H9 (cell line): ENCODE measurements at regions not wholly inside any gene's neighbourhood (a gene's known extent, or its start where the extent isn't known, plus 50 kb on each side); places are given as distances from the start of the nearest gene placed in this dataset.

Experiments used
- DNase-seq: peaks from one replicate; pipeline ENCODE4 v3.0.0-alpha.2; 2017
- H2AFZ ChIP-seq: one replicate; pipeline ENCODE4 v1.6.1; 2013; ENCODE audit warnings: mild to moderate bottlenecking, low read length, control low read depth, moderate library complexity
- H2AK5ac ChIP-seq: 2 replicates; pipeline ENCODE4 v1.6.1; 2013; ENCODE audit warnings: low read length, control low read depth, mixed read lengths; ENCODE audit not compliant: insufficient read length
- H2BK120ac ChIP-seq: one replicate; pipeline ENCODE4 v1.6.1; 2013; ENCODE audit warnings: low read depth, mild to moderate bottlenecking, low read length, control low read depth, inconsistent platforms; ENCODE audit not compliant: poor library complexity, severe bottlenecking
- H2BK12ac ChIP-seq: 2 replicates; pipeline ENCODE4 v1.6.1; 2013; ENCODE audit warnings: low read length, control low read depth, mixed read lengths, low read depth; ENCODE audit not compliant: insufficient read length
- H2BK15ac ChIP-seq: 2 replicates; pipeline ENCODE4 v1.6.1; 2013; ENCODE audit warnings: low read depth, low read length, control low read depth
- H2BK20ac ChIP-seq: one replicate; pipeline ENCODE4 v1.6.1; 2013; ENCODE audit warnings: low read depth, mild to moderate bottlenecking, low read length, control low read depth, inconsistent platforms; ENCODE audit not compliant: poor library complexity, severe bottlenecking
- H2BK5ac ChIP-seq: 2 replicates; pipeline ENCODE4 v1.6.1; 2013; ENCODE audit warnings: low read length, control low read depth, mixed read lengths; ENCODE audit not compliant: insufficient read length
- H3K14ac ChIP-seq: 2 replicates; pipeline ENCODE4 v1.6.1; 2013; ENCODE audit warnings: low read length, control low read depth; ENCODE audit not compliant: insufficient read depth
- H3K18ac ChIP-seq: 2 replicates; pipeline ENCODE4 v1.6.1; 2013; ENCODE audit warnings: low read depth, mild to moderate bottlenecking, mixed read lengths, low read length, control low read depth; ENCODE audit not compliant: insufficient read length
- H3K23ac ChIP-seq: 2 replicates; pipeline ENCODE4 v1.6.1; 2013; ENCODE audit warnings: low read length, control low read depth, mixed read lengths, low read depth; ENCODE audit not compliant: insufficient read length
- H3K23me2 ChIP-seq: 2 replicates; pipeline ENCODE4 v1.6.1; 2013; ENCODE audit warnings: low read depth, mild to moderate bottlenecking, mixed read lengths, low read length, control low read depth; ENCODE audit not compliant: insufficient read length, poor library complexity, severe bottlenecking
- H3K27ac ChIP-seq: 2 replicates; pipeline ENCODE4 v1.5.1; 2013; ENCODE audit warnings: low read length, control low read depth, mixed read lengths, low read depth; ENCODE audit not compliant: insufficient read length
- H3K27me3 ChIP-seq: 2 replicates; pipeline ENCODE4 v1.6.1; 2013; ENCODE audit warnings: low read length, control low read depth, inconsistent platforms; ENCODE audit not compliant: insufficient read depth
- H3K4ac ChIP-seq: 2 replicates; pipeline ENCODE4 v1.6.1; 2013; ENCODE audit warnings: low read depth, mild to moderate bottlenecking, control low read depth, inconsistent platforms, low read length, moderate library complexity
- H3K4me1 ChIP-seq: 2 replicates; pipeline ENCODE4 v1.6.1; 2013; ENCODE audit warnings: low read length, control low read depth, inconsistent platforms; ENCODE audit not compliant: insufficient read depth
- H3K4me2 ChIP-seq: 2 replicates; pipeline ENCODE4 v1.6.1; 2013; ENCODE audit warnings: low read length, control low read depth, mixed read lengths; ENCODE audit not compliant: insufficient read length, insufficient read depth
- H3K56ac ChIP-seq: 2 replicates; pipeline ENCODE4 v1.6.1; 2013; ENCODE audit warnings: low read depth, mild to moderate bottlenecking, mixed read lengths, low read length, control low read depth; ENCODE audit not compliant: insufficient read length
- H3K79me1 ChIP-seq: 2 replicates; pipeline ENCODE4 v1.6.1; 2013; ENCODE audit warnings: low read depth, mild to moderate bottlenecking, moderate library complexity, low read length, control low read depth, inconsistent platforms; ENCODE audit not compliant: insufficient read depth, poor library complexity, severe bottlenecking
- H3K79me2 ChIP-seq: 2 replicates; pipeline ENCODE4 v1.6.1; 2013; ENCODE audit warnings: low read length, control low read depth, inconsistent platforms; ENCODE audit not compliant: insufficient read depth
- H3K9ac ChIP-seq: 2 replicates; pipeline ENCODE4 v1.6.1; 2013; ENCODE audit warnings: low read length, control low read depth, mixed read lengths; ENCODE audit not compliant: insufficient read length; ENCODE audit errors: extremely low read depth
- H3K9me3 ChIP-seq: one replicate; pipeline ENCODE4 v1.6.1; 2013; ENCODE audit warnings: low read depth, low read length, inconsistent platforms; ENCODE audit not compliant: control insufficient read depth
- H3T11ph ChIP-seq: one replicate; pipeline ENCODE4 v1.6.1; 2013; ENCODE audit warnings: mild to moderate bottlenecking, low read length, control low read depth, inconsistent platforms
- H4K20me1 ChIP-seq: one replicate; pipeline ENCODE4 v1.6.1; 2013; ENCODE audit not compliant: control insufficient read depth, insufficient read length, insufficient read depth
- H4K5ac ChIP-seq: 2 replicates; pipeline ENCODE4 v1.6.1; 2013; ENCODE audit warnings: low read depth, mild to moderate bottlenecking, mixed read lengths, low read length, control low read depth; ENCODE audit not compliant: insufficient read length
- H4K8ac ChIP-seq: replicated peaks from 2 replicates; pipeline ENCODE4 v1.6.1; 2013; ENCODE audit warnings: low read length, control low read depth, mixed read lengths, low read depth; ENCODE audit not compliant: insufficient read length
- H4K91ac ChIP-seq: 2 replicates; pipeline ENCODE4 v1.6.1; 2013; ENCODE audit warnings: low read depth, mild to moderate bottlenecking, moderate library complexity, mixed read lengths, low read length, control low read depth; ENCODE audit not compliant: insufficient read length
- H3K27ac Mint-ChIP-seq, 3 experiments: 2 replicates in 2 of 3; 3 replicates in 1 of 3; pipeline ENCODE4 v1.8.0; 2020 to 2021; ENCODE audit warnings: mixed read lengths in 3 of 3, mild to moderate bottlenecking in 1 of 3, moderate library complexity in 1 of 3
- H3K27me3 Mint-ChIP-seq: 2 replicates; pipeline ENCODE4 v1.8.0; 2021; ENCODE audit warnings: low read depth, mild to moderate bottlenecking, moderate library complexity, mixed read lengths
- H3K36me3 Mint-ChIP-seq, 3 experiments: 2 replicates in 2 of 3; 3 replicates in 1 of 3; pipeline ENCODE4 v1.8.0; 2020 to 2021; ENCODE audit warnings: low read depth in 3 of 3, mixed read lengths in 3 of 3; ENCODE audit not compliant: insufficient read depth in 1 of 3
- H3K4me1 Mint-ChIP-seq, 2 experiments: 2 replicates each; pipeline ENCODE4 v1.8.0; 2020; ENCODE audit warnings: mixed read lengths in 2 of 2
- H3K4me3 Mint-ChIP-seq, 2 experiments: 2 replicates in 1 of 2; 3 replicates in 1 of 2; pipeline ENCODE4 v1.8.0; 2020 to 2021; ENCODE audit warnings: mild to moderate bottlenecking in 2 of 2, mixed read lengths in 2 of 2, moderate library complexity in 1 of 2
- H3K9me3 Mint-ChIP-seq, 2 experiments: 2 replicates in 1 of 2; 3 replicates in 1 of 2; pipeline ENCODE4 v1.8.0; 2020; ENCODE audit warnings: mild to moderate bottlenecking in 2 of 2, mixed read lengths in 2 of 2, moderate library complexity in 1 of 2
- CTCF ChIP-seq: fragments of 200-600 bp; sonication (generic); conservative IDR thresholded peaks from 3 replicates; pipeline ENCODE4 v1.8.0; 2021; ENCODE audit warnings: antibody characterized with exemption, mild to moderate bottlenecking
- WGBS: extraction: QIAGEN DNeasy Blood & Tissue Kit; methylation state at CpG from one replicate; pipeline ENCODE4 v1.1.7; 2013; ENCODE audit warnings: missing lambda C conversion rate, low lambda C conversion rate, mixed read lengths; ENCODE audit not compliant: insufficient read length; ENCODE audit errors: extremely low coverage; 5-methylcytosine and 5-hydroxymethylcytosine counted together

- H2BK15ac ChIP-seq = no peak overlapping the region
- H3K79me1 ChIP-seq = no peaks in the 10 kb centered on the region
- DNase-seq = no peak
- no peak overlapping the region for H3K56ac ChIP-seq
- no peaks in the 10 kb centered on the region for H3K9me3 ChIP-seq
- no peak overlapping the region for H2AK5ac ChIP-seq
- no peak overlapping the region for H4K5ac ChIP-seq
- TF ChIP-seq CTCF = no peak
- H3K14ac ChIP-seq = no peak overlapping the region
- H2BK12ac ChIP-seq = no peak overlapping the region
- H3K27me3 ChIP-seq = no peaks in the 10 kb centered on the region
- H3K18ac ChIP-seq = no peak overlapping the region
- no peak overlapping the region for H3K27ac ChIP-seq
- no peak overlapping the region for H3K9ac ChIP-seq
- no CpG with 5 or more reads among the region's 5 CpGs for whole genome bisulfite sequencing
- no peak overlapping the region for H3K23ac ChIP-seq
- H3K79me2 ChIP-seq = no peaks in the 10 kb centered on the region
- H3T11ph ChIP-seq = no peak overlapping the region
- no peaks in the 10 kb centered on the region for H4K20me1 ChIP-seq
- no peak overlapping the region for H4K8ac ChIP-seq
- H3K9me3 Mint-ChIP-seq = no peaks in the 10 kb centered on the region; a peak in 1 of 5 replicates
- no peak overlapping the region for H2BK120ac ChIP-seq
- H3K4me2 ChIP-seq = no peak overlapping the region
- no peak overlapping the region for H3K27ac Mint-ChIP-seq
- no peak overlapping the region for H3K4me3 Mint-ChIP-seq
- H3K27me3 Mint-ChIP-seq = no peaks in the 10 kb centered on the region; the same call in 1 of the 2 replicates
- no peaks in the 10 kb centered on the region for H3K36me3 Mint-ChIP-seq
- H2BK20ac ChIP-seq = no peak overlapping the region
- H3K4ac ChIP-seq = no peak overlapping the region
- peaks cover 13 to 18% of the 10 kb centered on the region in 2 experiments for H3K4me1 Mint-ChIP-seq
- H2AFZ ChIP-seq = no peak overlapping the region
- H4K91ac ChIP-seq = no peak overlapping the region
- no peaks in the 10 kb centered on the region for H3K23me2 ChIP-seq
- H3K4me1 ChIP-seq = peaks cover 9% of the 10 kb centered on the region; the same call in 1 of the 2 replicates
- H2BK5ac ChIP-seq = no peak overlapping the region
Observed at GRCh38 chr10:61050120-61050745, 106.2 kb upstream of the RHOBTB1 start.
